MM.1S (cell line): ENCODE measurements at regions not wholly inside any gene's neighbourhood (a gene's known extent, or its start where the extent isn't known, plus 50 kb on each side); places are given as distances from the start of the nearest gene placed in this dataset.

Experiments
- DNase-seq: peaks from one replicate; pipeline ENCODE4 v3.0.0-alpha.2; 2015
- H2AFZ ChIP-seq: fragments of 300-600 bp; sonication (generic); 2 replicates; pipeline ENCODE4 v1.6.0; 2016; ENCODE audit warnings: antibody characterized with exemption, low read length
- H3F3A ChIP-seq: fragments of 300-600 bp; sonication (generic); 2 replicates; pipeline ENCODE4 v1.6.1; 2016; ENCODE audit warnings: mild to moderate bottlenecking, antibody characterized with exemption, low read length, moderate library complexity, mixed read lengths; ENCODE audit not compliant: insufficient read depth
- H3K27ac ChIP-seq: fragments of 300-600 bp; sonication (generic); 2 replicates; pipeline ENCODE4 v1.5.1; 2016; ENCODE audit warnings: mild to moderate bottlenecking, low read length
- H3K27me3 ChIP-seq: fragments of 300-600 bp; sonication (generic); replicated peaks from 2 replicates; pipeline ENCODE4 v1.6.0; 2016; ENCODE audit warnings: low read length; ENCODE audit not compliant: insufficient read depth
- H3K36me3 ChIP-seq: fragments of 300-600 bp; sonication (generic); replicated peaks from 2 replicates; pipeline ENCODE4 v1.6.1; 2016; ENCODE audit warnings: mild to moderate bottlenecking, low read length, mixed read lengths; ENCODE audit not compliant: insufficient read depth
- H3K4me1 ChIP-seq: fragments of 300-600 bp; sonication (generic); 2 replicates; pipeline ENCODE4 v1.6.1; 2016; ENCODE audit warnings: low read length, mixed read lengths
- H3K4me2 ChIP-seq: fragments of 300-600 bp; sonication (generic); 2 replicates; pipeline ENCODE4 v1.6.0; 2016; ENCODE audit warnings: low read depth, low read length
- H3K4me3 ChIP-seq: fragments of 300-600 bp; sonication (generic); 2 replicates; pipeline ENCODE4 v1.5.1; 2016; ENCODE audit warnings: low read length, mixed read lengths
- H3K79me2 ChIP-seq: fragments of 300-600 bp; sonication (generic); 2 replicates; pipeline ENCODE4 v1.6.1; 2016; ENCODE audit warnings: mixed run types, low read length, mixed read lengths
- H3K9ac ChIP-seq: fragments of 300-600 bp; sonication (generic); 2 replicates; pipeline ENCODE4 v1.6.1; 2016; ENCODE audit warnings: low read length, mixed read lengths
- H3K9me2 ChIP-seq: fragments of 300-600 bp; sonication (generic); replicated peaks from 2 replicates; pipeline ENCODE4 v1.6.1; 2016; ENCODE audit warnings: mild to moderate bottlenecking, low read length, mixed read lengths; ENCODE audit not compliant: insufficient read depth
- H3K9me3 ChIP-seq: fragments of 300-600 bp; sonication (generic); replicated peaks from 2 replicates; pipeline ENCODE4 v1.6.1; 2016; ENCODE audit warnings: mild to moderate bottlenecking, low read length, mixed read lengths; ENCODE audit not compliant: insufficient read depth
- H4K20me1 ChIP-seq: fragments of 300-600 bp; sonication (generic); 2 replicates; pipeline ENCODE4 v1.6.1; 2016; ENCODE audit warnings: mild to moderate bottlenecking, low read length, moderate library complexity, mixed read lengths; ENCODE audit not compliant: insufficient read depth
- CTCF ChIP-seq: fragments of 300-600 bp; sonication (generic); IDR thresholded peaks from 2 replicates; pipeline ENCODE4 v1.5.1; 2016; ENCODE audit warnings: antibody characterized with exemption, low read length, mixed read lengths
- EZH2 ChIP-seq: fragments of 300-600 bp; sonication (generic); optimal IDR thresholded peaks from 2 replicates; pipeline ENCODE3; 2017; ENCODE audit warnings: low read depth, mild to moderate bottlenecking, antibody characterized with exemption, low read length, mixed read lengths
- EZH2phosphoT487 ChIP-seq: fragments of 300-600 bp; sonication (generic); IDR thresholded peaks from 2 replicates; pipeline ENCODE4 v1.6.1; 2018; ENCODE audit warnings: antibody characterized with exemption, low read length

GRCh38 chr3:89876116-89876515 is 768.7 kb downstream of the EPHA3 start:
- no peak for TF ChIP-seq EZH2
- TF ChIP-seq EZH2phosphoT487, result no peak
- TF ChIP-seq CTCF, result no peak
- no peak overlapping the region for H3K4me2 ChIP-seq
- no peak for DNase-seq
- no peak overlapping the region for H3K27ac ChIP-seq
- no peaks in the 10 kb centered on the region for H3F3A ChIP-seq
- H3K9me2 ChIP-seq, result no peaks in the 10 kb centered on the region
- H3K9ac ChIP-seq, result no peak overlapping the region
- no peak overlapping the region for H2AFZ ChIP-seq
- no peaks in the 10 kb centered on the region for H3K4me1 ChIP-seq
- H3K9me3 ChIP-seq, result no peaks in the 10 kb centered on the region
- no peaks in the 10 kb centered on the region for H3K79me2 ChIP-seq
- H3K4me3 ChIP-seq, result no peak overlapping the region
- H3K36me3 ChIP-seq, result no peaks in the 10 kb centered on the region
- H3K27me3 ChIP-seq, result no peaks in the 10 kb centered on the region
- no peaks in the 10 kb centered on the region for H4K20me1 ChIP-seq

GRCh38 chr3:89877230-89877629 is 769.8 kb downstream of the EPHA3 start:
- H3K36me3 ChIP-seq, result no peaks in the 10 kb centered on the region
- H3K9ac ChIP-seq, result no peak overlapping the region
- H3F3A ChIP-seq, result no peaks in the 10 kb centered on the region
- no peaks in the 10 kb centered on the region for H3K27me3 ChIP-seq
- no peak overlapping the region for H3K27ac ChIP-seq
- no peaks in the 10 kb centered on the region for H3K9me3 ChIP-seq
- H3K4me1 ChIP-seq, result no peaks in the 10 kb centered on the region
- H2AFZ ChIP-seq, result no peak overlapping the region
- TF ChIP-seq CTCF (no peak), EZH2 (no peak), EZH2phosphoT487 (no peak)
- H3K4me3 ChIP-seq, result no peak overlapping the region
- H3K4me2 ChIP-seq, result no peak overlapping the region
- H3K9me2 ChIP-seq, result no peaks in the 10 kb centered on the region
- no peaks in the 10 kb centered on the region for H3K79me2 ChIP-seq
- DNase-seq, result no peak
- no peaks in the 10 kb centered on the region for H4K20me1 ChIP-seq

- Histone ChIP-seq H3K4me3 (no peak overlapping the region), H3K9me3 (no peaks in the 10 kb centered on the region), H3F3A (no peaks in the 10 kb centered on the region), H2AFZ (no peak overlapping the region), H3K79me2 (no peaks in the 10 kb centered on the region), H3K36me3 (no peaks in the 10 kb centered on the region), H4K20me1 (no peaks in the 10 kb centered on the region), H3K9ac (no peak overlapping the region), H3K4me1 (no peaks in the 10 kb centered on the region), H3K4me2 (no peak overlapping the region), H3K27me3 (no peaks in the 10 kb centered on the region), H3K27ac (no peak overlapping the region), H3K9me2 (no peaks in the 10 kb centered on the region)
- TF ChIP-seq CTCF (no peak), EZH2phosphoT487 (no peak), EZH2 (no peak)
- no peak for DNase-seq
Observed at GRCh38 chr3:89889386-89889785, 782.0 kb downstream of the EPHA3 start.
